ENCODE measurements at regions not wholly inside any gene's neighbourhood (a gene's known extent, or its start where the extent isn't known, plus 50 kb on each side); places are given as distances from the start of the nearest gene placed in this dataset.

DNA sequence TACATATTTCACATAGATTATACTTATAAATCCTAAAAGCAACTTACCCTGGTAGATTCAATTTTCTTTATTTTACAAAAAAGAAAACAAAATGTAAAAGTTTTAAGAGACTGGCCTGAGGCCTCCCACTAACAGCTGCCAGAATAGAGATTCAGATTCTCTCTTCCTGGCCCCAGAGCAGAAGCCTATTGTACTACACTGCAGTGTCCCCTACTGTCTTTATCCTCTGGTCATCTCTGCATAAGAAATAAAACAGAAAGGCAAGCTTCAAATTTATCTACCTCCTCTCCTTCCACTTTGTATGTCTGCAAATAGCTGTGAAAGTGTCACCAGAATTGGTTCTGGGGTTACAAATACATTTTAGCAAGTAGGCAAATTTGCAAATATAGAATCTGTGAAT is 1004.1 kb upstream of the PCDH9 start:
- TF ChIP-seq, protein P1, sequence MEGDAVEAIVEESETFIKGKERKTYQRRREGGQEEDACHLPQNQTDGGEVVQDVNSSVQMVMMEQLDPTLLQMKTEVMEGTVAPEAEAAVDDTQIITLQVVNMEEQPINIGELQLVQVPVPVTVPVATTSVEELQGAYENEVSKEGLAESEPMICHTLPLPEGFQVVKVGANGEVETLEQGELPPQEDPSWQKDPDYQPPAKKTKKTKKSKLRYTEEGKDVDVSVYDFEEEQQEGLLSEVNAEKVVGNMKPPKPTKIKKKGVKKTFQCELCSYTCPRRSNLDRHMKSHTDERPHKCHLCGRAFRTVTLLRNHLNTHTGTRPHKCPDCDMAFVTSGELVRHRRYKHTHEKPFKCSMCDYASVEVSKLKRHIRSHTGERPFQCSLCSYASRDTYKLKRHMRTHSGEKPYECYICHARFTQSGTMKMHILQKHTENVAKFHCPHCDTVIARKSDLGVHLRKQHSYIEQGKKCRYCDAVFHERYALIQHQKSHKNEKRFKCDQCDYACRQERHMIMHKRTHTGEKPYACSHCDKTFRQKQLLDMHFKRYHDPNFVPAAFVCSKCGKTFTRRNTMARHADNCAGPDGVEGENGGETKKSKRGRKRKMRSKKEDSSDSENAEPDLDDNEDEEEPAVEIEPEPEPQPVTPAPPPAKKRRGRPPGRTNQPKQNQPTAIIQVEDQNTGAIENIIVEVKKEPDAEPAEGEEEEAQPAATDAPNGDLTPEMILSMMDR (conservative IDR thresholded peaks at IDR 0.05; ENCODE audit: low read depth, low read length): no peak
- Histone ChIP-seq H3K4me2 (no peak overlapping the region), H4K20me1 (ENCODE audit: insufficient read depth) (no peaks in the 10 kb centered on the region), H3K27ac (no peak overlapping the region), H3K79me2 (ENCODE audit: insufficient read depth, low read depth) (no peaks in the 10 kb centered on the region), H3K4me3 (IDR thresholded peaks at IDR 0.05; ENCODE audit: insufficient read depth, low read depth, low read length) (no peak overlapping the region), H3K4me1 (ENCODE audit: low read depth, poor library complexity, severe bottlenecking) (no peaks in the 10 kb centered on the region), H3K9ac (no peak overlapping the region), H2AFZ (ENCODE audit: low read depth) (no peak overlapping the region), H3K36me3 (ENCODE audit: insufficient read depth) (no peaks in the 10 kb centered on the region), H3K27me3 (ENCODE audit: insufficient read depth, low read depth) (no peaks in the 10 kb centered on the region)

DNA sequence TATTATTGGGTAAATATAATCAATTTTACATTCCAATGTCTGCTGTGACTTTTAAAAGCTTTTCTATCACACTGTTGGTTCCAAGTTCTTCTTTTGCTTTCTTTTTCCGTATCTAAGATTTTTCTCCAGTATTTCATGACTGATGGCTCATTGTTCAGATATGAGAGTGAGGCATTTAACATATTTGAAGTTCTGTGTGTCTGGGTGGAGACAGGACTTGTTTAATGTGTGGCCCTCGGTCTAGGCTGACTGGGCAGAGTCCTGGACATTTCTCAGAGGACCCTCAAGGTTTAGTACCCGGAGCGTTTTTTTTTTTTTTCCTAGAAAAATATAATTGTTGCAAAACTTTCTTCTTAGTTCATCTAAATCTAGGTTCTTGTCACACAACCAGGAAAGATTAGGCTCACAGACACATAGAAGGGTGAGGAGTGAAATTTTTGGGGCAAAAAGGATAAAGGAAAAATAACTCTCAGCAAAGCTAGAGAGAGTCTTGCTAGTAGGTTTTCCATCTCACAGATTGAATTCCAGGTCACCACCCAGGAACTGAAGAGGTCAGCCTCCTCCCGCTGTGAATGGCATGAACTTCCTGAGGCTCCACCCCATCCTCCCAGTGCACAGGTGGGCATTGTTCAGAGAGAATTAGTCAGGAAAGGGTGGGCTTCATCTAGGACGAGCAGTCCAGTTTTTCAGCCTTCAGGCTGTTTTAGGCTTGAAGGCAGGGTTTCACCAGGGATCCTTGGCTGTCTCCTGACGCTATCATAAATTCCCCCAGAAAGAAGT is 1002.4 kb upstream of the PCDH9 start:
- Histone ChIP-seq H3K36me3 (ENCODE audit: insufficient read depth) (no peaks in the 10 kb centered on the region), H3K4me1 (ENCODE audit: low read depth, poor library complexity, severe bottlenecking) (no peaks in the 10 kb centered on the region), H3K27me3 (ENCODE audit: insufficient read depth, low read depth) (no peaks in the 10 kb centered on the region), H3K79me2 (ENCODE audit: insufficient read depth, low read depth) (no peaks in the 10 kb centered on the region), H3K4me3 (IDR thresholded peaks at IDR 0.05; ENCODE audit: insufficient read depth, low read depth, low read length) (no peak overlapping the region), H3K27ac (no peak overlapping the region), H4K20me1 (ENCODE audit: insufficient read depth) (no peaks in the 10 kb centered on the region), H3K9ac (no peak overlapping the region), H2AFZ (ENCODE audit: low read depth) (no peak overlapping the region), H3K4me2 (no peak overlapping the region)
- TF ChIP-seq, protein P1 (conservative IDR thresholded peaks at IDR 0.05; ENCODE audit: low read depth, low read length): no peak

- Histone ChIP-seq H2AFZ (ENCODE audit: low read depth) (no peak overlapping the region), H3K4me3 (IDR thresholded peaks at IDR 0.05; ENCODE audit: insufficient read depth, low read depth, low read length) (no peak overlapping the region)
- TF ChIP-seq, protein P1 (conservative IDR thresholded peaks at IDR 0.05; ENCODE audit: low read depth, low read length): no peak
Observed at GRCh38 chr13:68214691-68215415, 984.7 kb upstream of the PCDH9 start.

DNA sequence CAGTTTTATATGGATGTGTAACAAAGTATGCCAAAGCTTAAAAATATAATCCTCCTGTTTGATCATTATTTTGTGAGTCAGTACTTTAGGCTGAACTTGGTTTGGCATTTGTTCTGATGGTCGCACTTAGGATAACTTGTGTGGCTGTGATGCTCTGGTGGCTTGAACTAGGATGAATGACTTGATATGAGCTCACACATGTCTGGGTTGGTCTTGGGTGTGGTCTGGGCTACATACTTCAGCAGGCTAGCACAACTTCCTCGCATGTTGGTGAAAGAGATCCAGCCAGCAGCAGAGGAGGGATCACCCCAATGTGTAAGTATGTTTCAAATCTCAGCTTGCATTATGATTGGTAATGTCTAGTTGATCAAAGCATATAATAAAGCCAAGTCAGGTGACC is 969.1 kb upstream of the PCDH9 start:
- Histone ChIP-seq H2AFZ (ENCODE audit: low read depth) (no peak overlapping the region), H3K4me1 (ENCODE audit: low read depth, poor library complexity, severe bottlenecking) (no peaks in the 10 kb centered on the region), H3K4me2 (no peak overlapping the region), H3K27ac (no peak overlapping the region), H3K36me3 (ENCODE audit: insufficient read depth) (no peaks in the 10 kb centered on the region), H3K27me3 (ENCODE audit: insufficient read depth, low read depth) (no peaks in the 10 kb centered on the region), H4K20me1 (ENCODE audit: insufficient read depth) (no peaks in the 10 kb centered on the region), H3K79me2 (ENCODE audit: insufficient read depth, low read depth) (no peaks in the 10 kb centered on the region), H3K9ac (no peak overlapping the region), H3K4me3 (IDR thresholded peaks at IDR 0.05; ENCODE audit: insufficient read depth, low read depth, low read length) (no peak overlapping the region)
- TF ChIP-seq, protein P1 (conservative IDR thresholded peaks at IDR 0.05; ENCODE audit: low read depth, low read length): no peak

More at GRCh38 chr13:68214691-68215415, 984.7 kb upstream of the PCDH9 start:
- Histone ChIP-seq H3K27ac (no peak overlapping the region), H4K20me1 (ENCODE audit: insufficient read depth) (no peaks in the 10 kb centered on the region), H3K27me3 (ENCODE audit: insufficient read depth, low read depth) (no peaks in the 10 kb centered on the region), H3K36me3 (ENCODE audit: insufficient read depth) (no peaks in the 10 kb centered on the region), H3K79me2 (ENCODE audit: insufficient read depth, low read depth) (no peaks in the 10 kb centered on the region), H3K4me2 (no peak overlapping the region), H3K4me1 (ENCODE audit: low read depth, poor library complexity, severe bottlenecking) (no peaks in the 10 kb centered on the region), H3K9ac (no peak overlapping the region)
